ENCODE measurements at regions not wholly inside any gene's neighbourhood (a gene's known extent, or its start where the extent isn't known, plus 50 kb on each side); places are given as distances from the start of the nearest gene placed in this dataset.

GRCh38 chr7:91492773-91493172, 228.5 kb downstream of the FZD1 start:
- TF ChIP-seq AHR (CRISPR knock-in tag; IDR thresholded peaks at IDR 0.05) (no peak), ZHX2 (IDR thresholded peaks at IDR 0.05; ENCODE audit: low read depth) (no peak), ZHX2 (CRISPR knock-in tag; IDR thresholded peaks at IDR 0.05; ENCODE audit: borderline replicate concordance) (no peak), ZNF234 (CRISPR knock-in tag; conservative IDR thresholded peaks at IDR 0.05) (no peak), ZNF230 (CRISPR knock-in tag; IDR thresholded peaks at IDR 0.05) (no peak), CREB3 (CRISPR knock-in tag; IDR thresholded peaks at IDR 0.05) (no peak), SMARCE1 (IDR thresholded peaks at IDR 0.05; ENCODE audit: borderline replicate concordance) (no peak)
- TF ChIP-seq, protein P1, sequence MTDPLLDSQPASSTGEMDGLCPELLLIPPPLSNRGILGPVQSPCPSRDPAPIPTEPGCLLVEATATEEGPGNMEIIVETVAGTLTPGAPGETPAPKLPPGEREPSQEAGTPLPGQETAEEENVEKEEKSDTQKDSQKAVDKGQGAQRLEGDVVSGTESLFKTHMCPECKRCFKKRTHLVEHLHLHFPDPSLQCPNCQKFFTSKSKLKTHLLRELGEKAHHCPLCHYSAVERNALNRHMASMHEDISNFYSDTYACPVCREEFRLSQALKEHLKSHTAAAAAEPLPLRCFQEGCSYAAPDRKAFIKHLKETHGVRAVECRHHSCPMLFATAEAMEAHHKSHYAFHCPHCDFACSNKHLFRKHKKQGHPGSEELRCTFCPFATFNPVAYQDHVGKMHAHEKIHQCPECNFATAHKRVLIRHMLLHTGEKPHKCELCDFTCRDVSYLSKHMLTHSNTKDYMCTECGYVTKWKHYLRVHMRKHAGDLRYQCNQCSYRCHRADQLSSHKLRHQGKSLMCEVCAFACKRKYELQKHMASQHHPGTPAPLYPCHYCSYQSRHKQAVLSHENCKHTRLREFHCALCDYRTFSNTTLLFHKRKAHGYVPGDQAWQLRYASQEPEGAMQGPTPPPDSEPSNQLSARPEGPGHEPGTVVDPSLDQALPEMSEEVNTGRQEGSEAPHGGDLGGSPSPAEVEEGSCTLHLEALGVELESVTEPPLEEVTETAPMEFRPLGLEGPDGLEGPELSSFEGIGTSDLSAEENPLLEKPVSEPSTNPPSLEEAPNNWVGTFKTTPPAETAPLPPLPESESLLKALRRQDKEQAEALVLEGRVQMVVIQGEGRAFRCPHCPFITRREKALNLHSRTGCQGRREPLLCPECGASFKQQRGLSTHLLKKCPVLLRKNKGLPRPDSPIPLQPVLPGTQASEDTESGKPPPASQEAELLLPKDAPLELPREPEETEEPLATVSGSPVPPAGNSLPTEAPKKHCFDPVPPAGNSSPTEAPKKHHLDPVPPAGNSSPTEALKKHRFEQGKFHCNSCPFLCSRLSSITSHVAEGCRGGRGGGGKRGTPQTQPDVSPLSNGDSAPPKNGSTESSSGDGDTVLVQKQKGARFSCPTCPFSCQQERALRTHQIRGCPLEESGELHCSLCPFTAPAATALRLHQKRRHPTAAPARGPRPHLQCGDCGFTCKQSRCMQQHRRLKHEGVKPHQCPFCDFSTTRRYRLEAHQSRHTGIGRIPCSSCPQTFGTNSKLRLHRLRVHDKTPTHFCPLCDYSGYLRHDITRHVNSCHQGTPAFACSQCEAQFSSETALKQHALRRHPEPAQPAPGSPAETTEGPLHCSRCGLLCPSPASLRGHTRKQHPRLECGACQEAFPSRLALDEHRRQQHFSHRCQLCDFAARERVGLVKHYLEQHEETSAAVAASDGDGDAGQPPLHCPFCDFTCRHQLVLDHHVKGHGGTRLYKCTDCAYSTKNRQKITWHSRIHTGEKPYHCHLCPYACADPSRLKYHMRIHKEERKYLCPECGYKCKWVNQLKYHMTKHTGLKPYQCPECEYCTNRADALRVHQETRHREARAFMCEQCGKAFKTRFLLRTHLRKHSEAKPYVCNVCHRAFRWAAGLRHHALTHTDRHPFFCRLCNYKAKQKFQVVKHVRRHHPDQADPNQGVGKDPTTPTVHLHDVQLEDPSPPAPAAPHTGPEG (CRISPR knock-in tag; IDR thresholded peaks at IDR 0.05) = no peak
- no peak overlapping the region for H3K9ac ChIP-seq (ENCODE audit: insufficient read depth, low read depth, low read length)
- H4K20me1 ChIP-seq (ENCODE audit: insufficient read depth, low read length) = no peaks in the 10 kb centered on the region
- H3K79me2 ChIP-seq (ENCODE audit: insufficient read depth, low read length) = no peaks in the 10 kb centered on the region
- ChIA-PET POLR2A (no interaction called here), CTCF (ENCODE audit: low intra/inter-chr PET ratio, low total read pairs) (no interaction called here)
- H2AFZ ChIP-seq (ENCODE audit: low read length) = no peak overlapping the region
- H3K27ac ChIP-seq (ENCODE audit: extremely low read length, insufficient read depth, low read length) = no peak overlapping the region
- no peak for DNase-seq (ENCODE audit: low spot score)
- H3K36me3 ChIP-seq (replicated peaks in 1 of 2; ENCODE audit: control insufficient read depth in 1 of 2, insufficient read depth in 2 of 2, low read length in 2 of 2) = no peaks in the 10 kb centered on the region
- no peak for ATAC-seq
- FAIRE-seq = no peak
- H3K27me3 ChIP-seq (ENCODE audit: control insufficient read depth in 1 of 2, insufficient read depth in 2 of 2, low read length in 2 of 2) = no peaks in the 10 kb centered on the region
- H3K4me2 ChIP-seq (ENCODE audit: low read depth, low read length) = no peak overlapping the region
- 14% methylated on average over 3 of the region's 3 CpGs for WGBS (ENCODE audit: low lambda C conversion rate)
- intact Hi-C loops (cut with micrococcal nuclease; ENCODE audit: unreplicated experiment) (no loop called here), in situ Hi-C loops (cut with HindIII; ENCODE audit: extremely low pct_ligation_motif_present, low pct_unique_long_range_greater_than_20kb) (no loop called here)
- no TSS peak for BruUV-seq (replicated peaks)
- no peaks in the 10 kb centered on the region for H3K4me1 ChIP-seq (ENCODE audit: insufficient read depth, low read length)
- H3K9me3 ChIP-seq (ENCODE audit: low read length) = no peaks in the 10 kb centered on the region
- no peak overlapping the region for H3K4me3 ChIP-seq (replicated peaks in 1 of 3; ENCODE audit: insufficient read depth in 1 of 3, low read depth in 2 of 3, low read length in 3 of 3)

Measured in HepG2 (cell line).